AG09309 (cell line): ENCODE measurements at regions not wholly inside any gene's neighbourhood (a gene's known extent, or its start where the extent isn't known, plus 50 kb on each side); places are given as distances from the start of the nearest gene placed in this dataset.

Source experiments
- DNase-seq: peaks from one replicate; pipeline ENCODE4 v3.0.0-alpha.2; 2010; ENCODE audit warnings: low read depth
- H3K4me3 ChIP-seq: 2 replicates; pipeline ENCODE4 v1.5.1; 2011; ENCODE audit warnings: mild to moderate bottlenecking, low read depth, low read length, moderate library complexity; ENCODE audit not compliant: control insufficient read depth
- TF ChIP-seq, protein P1 (sequence below): IDR thresholded peaks from 2 replicates; pipeline ENCODE4 v1.5.1; 2011; ENCODE audit warnings: mild to moderate bottlenecking, low read depth, low read length, inconsistent platforms; ENCODE audit not compliant: insufficient read depth, control insufficient read depth; ENCODE audit errors: missing control alignments

DNA sequence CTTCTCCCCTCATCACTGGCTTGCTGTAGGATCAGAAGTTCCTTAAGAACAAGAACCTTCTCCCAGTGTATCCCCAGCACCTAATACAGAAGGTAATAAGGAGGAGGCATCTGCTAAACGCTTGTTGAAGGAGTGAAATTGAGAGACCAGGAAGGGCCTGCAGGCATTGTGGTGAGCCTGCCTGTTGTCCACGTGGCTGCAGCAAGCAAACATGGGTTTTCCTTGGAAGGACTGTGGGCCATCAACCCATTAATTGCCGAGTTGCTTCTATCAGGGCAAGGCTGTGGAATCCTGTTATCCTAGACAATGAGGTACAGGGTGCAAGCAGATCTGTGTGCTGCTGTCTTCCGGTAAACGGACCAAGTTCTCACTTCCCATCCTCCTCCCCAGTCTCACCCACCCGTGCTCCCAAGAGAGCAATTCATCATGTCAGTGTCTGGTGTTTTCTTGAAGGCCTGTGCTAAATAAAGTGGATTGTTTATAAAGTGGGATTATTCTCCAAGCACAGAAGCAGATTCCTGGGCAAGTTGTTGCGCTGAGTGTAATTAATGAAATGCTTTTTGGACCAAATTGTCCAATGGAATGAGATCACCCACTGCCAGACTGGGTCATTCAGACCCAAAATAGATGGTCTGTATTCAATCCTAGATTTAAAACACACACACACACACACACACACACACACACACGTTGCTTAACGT lies 164.6 kb upstream of the CDYL start:
- TF ChIP-seq, protein P1, sequence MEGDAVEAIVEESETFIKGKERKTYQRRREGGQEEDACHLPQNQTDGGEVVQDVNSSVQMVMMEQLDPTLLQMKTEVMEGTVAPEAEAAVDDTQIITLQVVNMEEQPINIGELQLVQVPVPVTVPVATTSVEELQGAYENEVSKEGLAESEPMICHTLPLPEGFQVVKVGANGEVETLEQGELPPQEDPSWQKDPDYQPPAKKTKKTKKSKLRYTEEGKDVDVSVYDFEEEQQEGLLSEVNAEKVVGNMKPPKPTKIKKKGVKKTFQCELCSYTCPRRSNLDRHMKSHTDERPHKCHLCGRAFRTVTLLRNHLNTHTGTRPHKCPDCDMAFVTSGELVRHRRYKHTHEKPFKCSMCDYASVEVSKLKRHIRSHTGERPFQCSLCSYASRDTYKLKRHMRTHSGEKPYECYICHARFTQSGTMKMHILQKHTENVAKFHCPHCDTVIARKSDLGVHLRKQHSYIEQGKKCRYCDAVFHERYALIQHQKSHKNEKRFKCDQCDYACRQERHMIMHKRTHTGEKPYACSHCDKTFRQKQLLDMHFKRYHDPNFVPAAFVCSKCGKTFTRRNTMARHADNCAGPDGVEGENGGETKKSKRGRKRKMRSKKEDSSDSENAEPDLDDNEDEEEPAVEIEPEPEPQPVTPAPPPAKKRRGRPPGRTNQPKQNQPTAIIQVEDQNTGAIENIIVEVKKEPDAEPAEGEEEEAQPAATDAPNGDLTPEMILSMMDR, result no peak
- no peak for DNase-seq
- H3K4me3 ChIP-seq, result no peak overlapping the region

DNA sequence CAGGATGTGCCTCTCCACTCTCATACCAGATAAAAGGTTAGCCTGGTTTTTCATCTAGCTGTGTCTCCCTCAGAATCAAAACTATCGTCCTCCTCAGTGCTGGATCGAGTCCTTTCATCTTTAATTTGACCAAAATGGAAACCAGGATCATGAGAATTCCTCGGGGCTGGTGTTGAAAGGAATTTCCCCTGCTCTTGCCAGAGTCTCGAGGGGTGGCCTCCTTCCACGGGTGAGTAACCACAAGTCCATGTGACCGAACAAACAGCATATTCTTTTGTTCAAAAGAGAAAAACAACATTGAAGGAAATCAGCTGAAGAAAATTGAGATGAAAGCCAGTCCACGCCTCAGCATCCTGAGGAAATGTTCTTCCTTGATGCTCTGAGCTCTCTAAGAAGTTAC lies 165.9 kb upstream of the CDYL start:
- H3K4me3 ChIP-seq, result no peak overlapping the region
- DNase-seq, result no peak
- TF ChIP-seq, protein P1, result no peak

DNA sequence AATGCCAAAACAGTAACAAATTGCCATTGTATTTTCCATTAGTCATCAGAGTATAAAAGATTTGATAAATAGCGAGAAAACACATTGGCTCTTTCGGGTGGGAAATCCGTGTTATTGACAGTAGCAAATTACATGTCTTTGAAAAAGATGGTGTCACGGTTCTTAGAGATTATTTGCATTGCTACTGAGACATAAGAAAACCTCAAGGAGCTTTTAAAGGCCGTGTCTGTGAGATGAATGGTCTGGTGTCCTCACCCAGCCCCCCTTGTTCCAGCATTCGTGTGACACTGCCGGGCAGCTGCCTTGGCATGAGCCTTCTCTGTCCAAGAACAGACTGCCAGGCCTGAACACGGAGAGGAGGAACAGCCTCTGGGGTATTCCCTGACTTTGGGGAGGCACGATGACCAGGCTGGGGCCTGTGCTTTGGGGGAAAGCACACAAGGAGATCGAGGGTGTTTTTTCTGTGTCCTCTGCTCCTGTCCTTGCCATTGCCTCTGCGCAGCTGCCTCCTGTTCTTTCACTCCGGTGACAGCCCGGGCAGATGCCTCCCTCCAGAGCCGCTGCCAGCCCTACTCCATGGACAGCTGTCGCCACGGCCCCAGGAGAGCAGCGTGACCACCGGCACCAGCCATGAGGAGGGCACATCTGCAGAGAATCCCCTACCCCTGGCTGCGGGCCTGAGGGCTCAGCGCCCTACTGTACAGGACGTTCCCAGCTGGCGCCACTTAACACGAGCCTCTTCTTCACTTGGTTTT lies 167.7 kb upstream of the CDYL start:
- no peak overlapping the region for H3K4me3 ChIP-seq
- no peak for DNase-seq
- TF ChIP-seq, protein P1, result no peak

DNA sequence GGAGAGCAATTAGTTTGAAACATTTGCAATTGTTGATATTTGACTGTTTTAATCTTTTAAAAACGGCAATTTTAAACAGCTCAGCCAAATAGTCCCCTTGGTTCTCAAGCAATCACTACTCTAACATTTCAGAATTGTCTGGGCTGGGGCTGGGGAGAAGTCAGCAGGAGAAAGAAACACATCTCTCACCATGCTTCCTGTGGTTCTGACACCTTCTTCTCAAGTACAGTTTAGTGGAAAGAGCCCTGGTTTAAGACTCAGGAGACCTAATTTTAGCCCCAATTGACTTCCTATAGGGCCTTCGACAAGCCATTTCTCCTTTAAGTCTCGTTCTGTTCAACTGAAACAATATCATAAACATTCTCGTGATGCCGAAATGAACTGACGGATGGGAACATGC lies 168.4 kb upstream of the CDYL start:
- no peak overlapping the region for H3K4me3 ChIP-seq
- DNase-seq, result no peak
- TF ChIP-seq, protein P1, result no peak

DNA sequence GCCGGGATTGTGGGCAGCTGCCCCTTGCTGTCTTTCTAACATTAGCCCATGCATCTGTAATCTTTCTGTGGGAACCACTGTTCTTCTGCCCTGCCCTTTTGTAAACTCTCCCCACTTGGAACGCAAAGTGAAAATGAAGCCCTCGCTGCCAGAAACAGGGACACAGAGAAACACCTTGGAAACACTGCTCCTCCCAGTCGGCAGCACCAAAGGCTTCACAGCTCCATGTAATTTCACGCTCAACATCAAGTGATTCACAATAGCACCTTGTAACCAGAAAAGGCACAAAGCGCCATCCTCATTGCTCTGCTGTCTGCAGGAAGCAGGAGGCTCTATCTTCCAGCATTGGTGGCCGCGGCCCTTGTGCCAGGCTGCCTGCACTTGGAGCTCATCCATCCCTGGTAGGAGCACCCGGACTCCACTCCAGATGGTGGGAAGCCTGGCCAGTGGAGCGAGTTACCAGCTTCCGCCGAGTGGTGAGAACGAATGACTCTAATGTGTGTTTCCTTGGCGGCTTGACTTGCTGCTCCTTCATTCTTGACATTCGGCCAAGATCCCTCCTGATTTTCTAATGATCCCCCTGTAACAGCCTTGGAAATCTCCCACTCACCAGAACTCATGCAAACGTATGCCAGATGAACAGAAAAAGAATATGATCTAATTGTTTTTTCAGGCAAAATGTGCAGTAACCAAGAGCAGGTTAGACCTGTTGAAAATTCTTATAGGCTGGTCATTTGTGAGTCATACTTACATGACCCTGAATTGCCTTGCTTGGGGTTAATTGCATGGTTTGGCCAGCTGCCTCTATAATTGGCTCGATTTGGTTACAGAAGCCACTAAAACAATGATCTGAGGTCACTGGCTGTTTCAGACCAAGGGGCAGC lies 169.1 kb upstream of the CDYL start:
- no peak for DNase-seq
- H3K4me3 ChIP-seq, result no peak overlapping the region
- TF ChIP-seq, protein P1, result no peak

DNA sequence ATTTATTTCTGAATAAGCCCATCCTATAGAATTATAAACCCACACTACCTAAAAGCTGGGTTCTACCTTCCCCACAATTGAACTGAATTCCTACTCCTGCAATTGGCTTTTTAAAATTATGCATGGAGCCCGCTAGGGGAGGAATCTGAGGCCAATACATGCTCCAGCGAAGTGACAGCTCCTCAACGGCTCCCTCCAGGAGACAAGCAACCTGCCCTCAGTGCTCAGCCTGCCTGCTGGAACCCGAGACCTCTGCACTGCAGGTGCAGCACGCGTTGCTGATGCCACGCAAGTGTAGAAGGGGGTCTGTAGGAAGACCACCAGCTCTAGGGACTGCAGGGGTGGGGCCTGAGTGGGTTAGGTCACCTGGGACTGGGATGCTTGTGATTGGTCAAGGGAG lies 170.2 kb upstream of the CDYL start:
- TF ChIP-seq, protein P1, result no peak
- H3K4me3 ChIP-seq, result no peak overlapping the region
- no peak for DNase-seq
